ENCODE measurements at regions not wholly inside any gene's neighbourhood (a gene's known extent, or its start where the extent isn't known, plus 50 kb on each side); places are given as distances from the start of the nearest gene placed in this dataset.

- no peak overlapping the region for H3K4me2 ChIP-seq (ENCODE audit: low read length)
- no peak overlapping the region for H3K27ac ChIP-seq (ENCODE audit: low read depth, low read length)
- ChIA-PET CTCF (no interaction called here), RAD21 (ENCODE audit: low non-redundant PET in 1 of 2, low total read pairs in 2 of 2, uncharacterized antibody in 2 of 2, unreplicated experiment in 2 of 2) (no interaction called here), POLR2A (no interaction called here)
- H3K27me3 ChIP-seq (ENCODE audit: insufficient read depth, low read length), result no peaks in the 10 kb centered on the region
- H3K4me1 ChIP-seq (ENCODE audit: control insufficient read depth in 1 of 2, insufficient read depth in 2 of 2, low read length in 2 of 2), result no peaks in the 10 kb centered on the region
- H3K9me2 ChIP-seq (ENCODE audit: insufficient read depth), result no peaks in the 10 kb centered on the region
- H2AFZ ChIP-seq (ENCODE audit: low read depth, low read length, poor library complexity, severe bottlenecking), result no peak overlapping the region
- intact Hi-C loops (cut with micrococcal nuclease), result no loop called here
- BruUV-seq (replicated peaks), result no TSS peak
- H3K9ac ChIP-seq (ENCODE audit: low read length), result no peak overlapping the region
- no peak for DNase-seq (ENCODE audit: low read depth, low spot score)
- TF ChIP-seq EZH2 (IDR thresholded peaks at IDR 0.05) (no peak), ZBTB33 (IDR thresholded peaks at IDR 0.05; ENCODE audit: extremely low read depth, insufficient replicate concordance, low read length) (no peak), CTCF (IDR thresholded peaks at IDR 0.05 in 2 of 3, conservative IDR thresholded peaks at IDR 0.05 in 1 of 3; ENCODE audit: borderline replicate concordance in 1 of 3, insufficient read depth in 1 of 3, low read depth in 2 of 3, low read length in 2 of 3) (no peak), EGR1 (IDR thresholded peaks at IDR 0.05; ENCODE audit: low read depth) (no peak), TCF7L2 (IDR thresholded peaks at IDR 0.05; ENCODE audit: borderline replicate concordance, extremely low read depth, insufficient read depth, insufficient read length) (no peak), FOSL1 (IDR thresholded peaks at IDR 0.05; ENCODE audit: low read depth) (no peak), SRF (IDR thresholded peaks at IDR 0.05; ENCODE audit: low read depth) (no peak), JUND (IDR thresholded peaks at IDR 0.05) (no peak)
- H3K9me3 ChIP-seq (ENCODE audit: control insufficient read depth in 1 of 2, insufficient read depth in 1 of 2, low read depth in 1 of 2, low read length in 2 of 2), result no peaks in the 10 kb centered on the region
- H3K79me2 ChIP-seq (ENCODE audit: insufficient read depth, low read length), result no peaks in the 10 kb centered on the region
- H3K36me3 ChIP-seq (ENCODE audit: control insufficient read depth in 1 of 2, insufficient read depth in 2 of 2, low read length in 2 of 2), result no peaks in the 10 kb centered on the region
- H3K4me3 ChIP-seq (replicated peaks in 1 of 2; ENCODE audit: low read depth in 1 of 2, low read length in 2 of 2), result no peak overlapping the region
- no peaks in the 10 kb centered on the region for H4K20me1 ChIP-seq (ENCODE audit: insufficient read depth)
- ATAC-seq, result no peak
These were observed 1960.8 kb downstream of the PCDH7 start for GRCh38 chr4:32680946-32681345.

Data from HCT116 (cell line).